Dendritic cell treated with granulocyte-macrophage colony-stimulating factor and Interleukin-4, amounts not matched to agents 40 ng/mL and 50 ng/mL, for 4 days (primary cell): ENCODE measurements at regions not wholly inside any gene's neighbourhood (a gene's known extent, or its start where the extent isn't known, plus 50 kb on each side); places are given as distances from the start of the nearest gene placed in this dataset.

Experiments
- H3K27ac Mint-ChIP-seq: one replicate; pipeline ENCODE4 v1.8.0; 2022; ENCODE audit warnings: mild to moderate bottlenecking, mixed read lengths
- H3K27me3 Mint-ChIP-seq: one replicate; pipeline ENCODE4 v1.8.0; 2022; ENCODE audit warnings: mild to moderate bottlenecking, mixed read lengths
- H3K36me3 Mint-ChIP-seq: one replicate; pipeline ENCODE4 v1.8.0; 2022; ENCODE audit warnings: low read depth, mixed read lengths
- H3K4me1 Mint-ChIP-seq: one replicate; pipeline ENCODE4 v1.8.0; 2022; ENCODE audit warnings: low read depth, mixed read lengths
- H3K4me3 Mint-ChIP-seq: one replicate; pipeline ENCODE4 v1.8.0; 2022; ENCODE audit warnings: mild to moderate bottlenecking, moderate library complexity, mixed read lengths
- H3K9me3 Mint-ChIP-seq: one replicate; pipeline ENCODE4 v1.8.0; 2022; ENCODE audit warnings: mixed read lengths
- intact Hi-C: fragments of 100-400 bp; cut with micrococcal nuclease; formaldehyde crosslinking; loops from one replicate; pipeline ENCODE4 v1.15.0; 2022

- H3K27ac Mint-ChIP-seq: no peak overlapping the region
- H3K9me3 Mint-ChIP-seq: no peaks in the 10 kb centered on the region
Observed at GRCh38 chr22:48558606-48559402, 1268.9 kb downstream of the BRD1 start.

GRCh38 chr22:48558016-48558415 lies 1269.7 kb downstream of the BRD1 start:
- H3K36me3 Mint-ChIP-seq: no peaks in the 10 kb centered on the region
- H3K9me3 Mint-ChIP-seq: no peaks in the 10 kb centered on the region
- no peaks in the 10 kb centered on the region for H3K4me1 Mint-ChIP-seq
- no peak overlapping the region for H3K4me3 Mint-ChIP-seq
- intact Hi-C loops: no loop called here
- H3K27me3 Mint-ChIP-seq: no peaks in the 10 kb centered on the region
- no peak overlapping the region for H3K27ac Mint-ChIP-seq

More at GRCh38 chr22:48558606-48559402, 1268.9 kb downstream of the BRD1 start:
- Mint-ChIP-seq H3K4me3 (no peak overlapping the region), H3K4me1 (no peaks in the 10 kb centered on the region), H3K27me3 (no peaks in the 10 kb centered on the region), H3K36me3 (no peaks in the 10 kb centered on the region)
- intact Hi-C loops: no loop called here

- intact Hi-C loops: no loop called here
- H3K9me3 Mint-ChIP-seq: no peaks in the 10 kb centered on the region
- no peaks in the 10 kb centered on the region for H3K4me1 Mint-ChIP-seq
- no peak overlapping the region for H3K4me3 Mint-ChIP-seq
- no peak overlapping the region for H3K27ac Mint-ChIP-seq
- H3K36me3 Mint-ChIP-seq: no peaks in the 10 kb centered on the region
- no peaks in the 10 kb centered on the region for H3K27me3 Mint-ChIP-seq
Observed at GRCh38 chr22:48557473-48557872, 1270.2 kb downstream of the BRD1 start.

GRCh38 chr22:48556751-48557150 lies 1270.9 kb downstream of the BRD1 start:
- Mint-ChIP-seq H3K4me1 (no peaks in the 10 kb centered on the region), H3K27ac (no peak overlapping the region), H3K4me3 (no peak overlapping the region), H3K9me3 (no peaks in the 10 kb centered on the region), H3K27me3 (no peaks in the 10 kb centered on the region), H3K36me3 (no peaks in the 10 kb centered on the region)
- intact Hi-C loops: no loop called here

- H3K27ac Mint-ChIP-seq: no peak overlapping the region
- no peaks in the 10 kb centered on the region for H3K27me3 Mint-ChIP-seq
- H3K4me3 Mint-ChIP-seq: no peak overlapping the region
- H3K36me3 Mint-ChIP-seq: no peaks in the 10 kb centered on the region
- no peaks in the 10 kb centered on the region for H3K4me1 Mint-ChIP-seq
- H3K9me3 Mint-ChIP-seq: no peaks in the 10 kb centered on the region
- intact Hi-C loops: no loop called here
Observed at GRCh38 chr22:48556222-48556621, 1271.5 kb downstream of the BRD1 start.

GRCh38 chr22:48555606-48556005 lies 1272.1 kb downstream of the BRD1 start:
- no peaks in the 10 kb centered on the region for H3K36me3 Mint-ChIP-seq
- H3K27me3 Mint-ChIP-seq: no peaks in the 10 kb centered on the region
- no peak overlapping the region for H3K27ac Mint-ChIP-seq
- intact Hi-C loops: no loop called here
- no peak overlapping the region for H3K4me3 Mint-ChIP-seq
- no peaks in the 10 kb centered on the region for H3K4me1 Mint-ChIP-seq
- H3K9me3 Mint-ChIP-seq: no peaks in the 10 kb centered on the region

- H3K27me3 Mint-ChIP-seq: no peaks in the 10 kb centered on the region
- no peaks in the 10 kb centered on the region for H3K9me3 Mint-ChIP-seq
- H3K4me1 Mint-ChIP-seq: no peaks in the 10 kb centered on the region
- no peak overlapping the region for H3K27ac Mint-ChIP-seq
- no peak overlapping the region for H3K4me3 Mint-ChIP-seq
- H3K36me3 Mint-ChIP-seq: no peaks in the 10 kb centered on the region
- intact Hi-C loops: no loop called here
Observed at GRCh38 chr22:48554893-48555572, 1272.6 kb downstream of the BRD1 start.

- intact Hi-C loops: no loop called here
- H3K4me1 Mint-ChIP-seq: no peaks in the 10 kb centered on the region
- H3K36me3 Mint-ChIP-seq: no peaks in the 10 kb centered on the region
- no peak overlapping the region for H3K4me3 Mint-ChIP-seq
- H3K27me3 Mint-ChIP-seq: no peaks in the 10 kb centered on the region
- no peak overlapping the region for H3K27ac Mint-ChIP-seq
- H3K9me3 Mint-ChIP-seq: no peaks in the 10 kb centered on the region
Observed at GRCh38 chr22:48553694-48554308, 1273.9 kb downstream of the BRD1 start.

GRCh38 chr22:48553119-48553518 lies 1274.6 kb downstream of the BRD1 start:
- Mint-ChIP-seq H3K9me3 (no peaks in the 10 kb centered on the region), H3K27me3 (no peaks in the 10 kb centered on the region), H3K27ac (no peak overlapping the region), H3K4me1 (no peaks in the 10 kb centered on the region), H3K36me3 (no peaks in the 10 kb centered on the region), H3K4me3 (no peak overlapping the region)
- intact Hi-C loops: no loop called here

GRCh38 chr22:48551716-48552268 lies 1275.9 kb downstream of the BRD1 start:
- Mint-ChIP-seq H3K27me3 (no peaks in the 10 kb centered on the region), H3K4me1 (no peaks in the 10 kb centered on the region), H3K4me3 (no peak overlapping the region), H3K27ac (no peak overlapping the region), H3K9me3 (no peaks in the 10 kb centered on the region), H3K36me3 (no peaks in the 10 kb centered on the region)
- intact Hi-C loops: no loop called here

GRCh38 chr22:48551061-48551460 lies 1276.6 kb downstream of the BRD1 start:
- H3K36me3 Mint-ChIP-seq: no peaks in the 10 kb centered on the region
- H3K4me3 Mint-ChIP-seq: no peak overlapping the region
- no peaks in the 10 kb centered on the region for H3K27me3 Mint-ChIP-seq
- no peak overlapping the region for H3K27ac Mint-ChIP-seq
- no peaks in the 10 kb centered on the region for H3K9me3 Mint-ChIP-seq
- no peaks in the 10 kb centered on the region for H3K4me1 Mint-ChIP-seq
- intact Hi-C loops: no loop called here

GRCh38 chr22:48548391-48548790 lies 1279.3 kb downstream of the BRD1 start:
- H3K27ac Mint-ChIP-seq: no peak overlapping the region
- H3K36me3 Mint-ChIP-seq: no peaks in the 10 kb centered on the region
- H3K9me3 Mint-ChIP-seq: no peaks in the 10 kb centered on the region
- H3K4me1 Mint-ChIP-seq: no peaks in the 10 kb centered on the region
- H3K27me3 Mint-ChIP-seq: no peaks in the 10 kb centered on the region
- intact Hi-C loops: no loop called here
- H3K4me3 Mint-ChIP-seq: no peak overlapping the region

- H3K9me3 Mint-ChIP-seq: no peaks in the 10 kb centered on the region
Observed at GRCh38 chr22:48547971-48548370, 1279.7 kb downstream of the BRD1 start.

More at GRCh38 chr22:48547971-48548370, 1279.7 kb downstream of the BRD1 start:
- intact Hi-C loops: no loop called here
- H3K27ac Mint-ChIP-seq: no peak overlapping the region
- H3K4me3 Mint-ChIP-seq: no peak overlapping the region
- no peaks in the 10 kb centered on the region for H3K36me3 Mint-ChIP-seq
- no peaks in the 10 kb centered on the region for H3K27me3 Mint-ChIP-seq
- H3K4me1 Mint-ChIP-seq: no peaks in the 10 kb centered on the region
